H9 (cell line): ENCODE measurements at regions not wholly inside any gene's neighbourhood (a gene's known extent, or its start where the extent isn't known, plus 50 kb on each side); places are given as distances from the start of the nearest gene placed in this dataset.

Source experiments
- DNase-seq: peaks from one replicate; pipeline ENCODE4 v3.0.0-alpha.2; 2017
- H2AFZ ChIP-seq: one replicate; pipeline ENCODE4 v1.6.1; 2013; ENCODE audit warnings: mild to moderate bottlenecking, low read length, control low read depth, moderate library complexity
- H2AK5ac ChIP-seq: 2 replicates; pipeline ENCODE4 v1.6.1; 2013; ENCODE audit warnings: low read length, control low read depth, mixed read lengths; ENCODE audit not compliant: insufficient read length
- H2BK120ac ChIP-seq: one replicate; pipeline ENCODE4 v1.6.1; 2013; ENCODE audit warnings: low read depth, mild to moderate bottlenecking, low read length, control low read depth, inconsistent platforms; ENCODE audit not compliant: poor library complexity, severe bottlenecking
- H2BK12ac ChIP-seq: 2 replicates; pipeline ENCODE4 v1.6.1; 2013; ENCODE audit warnings: low read length, control low read depth, mixed read lengths, low read depth; ENCODE audit not compliant: insufficient read length
- H2BK15ac ChIP-seq: 2 replicates; pipeline ENCODE4 v1.6.1; 2013; ENCODE audit warnings: low read depth, low read length, control low read depth
- H2BK20ac ChIP-seq: one replicate; pipeline ENCODE4 v1.6.1; 2013; ENCODE audit warnings: low read depth, mild to moderate bottlenecking, low read length, control low read depth, inconsistent platforms; ENCODE audit not compliant: poor library complexity, severe bottlenecking
- H2BK5ac ChIP-seq: 2 replicates; pipeline ENCODE4 v1.6.1; 2013; ENCODE audit warnings: low read length, control low read depth, mixed read lengths; ENCODE audit not compliant: insufficient read length
- H3K14ac ChIP-seq: 2 replicates; pipeline ENCODE4 v1.6.1; 2013; ENCODE audit warnings: low read length, control low read depth; ENCODE audit not compliant: insufficient read depth
- H3K18ac ChIP-seq: 2 replicates; pipeline ENCODE4 v1.6.1; 2013; ENCODE audit warnings: low read depth, mild to moderate bottlenecking, mixed read lengths, low read length, control low read depth; ENCODE audit not compliant: insufficient read length
- H3K23ac ChIP-seq: 2 replicates; pipeline ENCODE4 v1.6.1; 2013; ENCODE audit warnings: low read length, control low read depth, mixed read lengths, low read depth; ENCODE audit not compliant: insufficient read length
- H3K23me2 ChIP-seq: 2 replicates; pipeline ENCODE4 v1.6.1; 2013; ENCODE audit warnings: low read depth, mild to moderate bottlenecking, mixed read lengths, low read length, control low read depth; ENCODE audit not compliant: insufficient read length, poor library complexity, severe bottlenecking
- H3K27ac ChIP-seq: 2 replicates; pipeline ENCODE4 v1.5.1; 2013; ENCODE audit warnings: low read length, control low read depth, mixed read lengths, low read depth; ENCODE audit not compliant: insufficient read length
- H3K27me3 ChIP-seq: 2 replicates; pipeline ENCODE4 v1.6.1; 2013; ENCODE audit warnings: low read length, control low read depth, inconsistent platforms; ENCODE audit not compliant: insufficient read depth
- H3K4ac ChIP-seq: 2 replicates; pipeline ENCODE4 v1.6.1; 2013; ENCODE audit warnings: low read depth, mild to moderate bottlenecking, control low read depth, inconsistent platforms, low read length, moderate library complexity
- H3K4me1 ChIP-seq: 2 replicates; pipeline ENCODE4 v1.6.1; 2013; ENCODE audit warnings: low read length, control low read depth, inconsistent platforms; ENCODE audit not compliant: insufficient read depth
- H3K4me2 ChIP-seq: 2 replicates; pipeline ENCODE4 v1.6.1; 2013; ENCODE audit warnings: low read length, control low read depth, mixed read lengths; ENCODE audit not compliant: insufficient read length, insufficient read depth
- H3K56ac ChIP-seq: 2 replicates; pipeline ENCODE4 v1.6.1; 2013; ENCODE audit warnings: low read depth, mild to moderate bottlenecking, mixed read lengths, low read length, control low read depth; ENCODE audit not compliant: insufficient read length
- H3K79me1 ChIP-seq: 2 replicates; pipeline ENCODE4 v1.6.1; 2013; ENCODE audit warnings: low read depth, mild to moderate bottlenecking, moderate library complexity, low read length, control low read depth, inconsistent platforms; ENCODE audit not compliant: insufficient read depth, poor library complexity, severe bottlenecking
- H3K79me2 ChIP-seq: 2 replicates; pipeline ENCODE4 v1.6.1; 2013; ENCODE audit warnings: low read length, control low read depth, inconsistent platforms; ENCODE audit not compliant: insufficient read depth
- H3K9ac ChIP-seq: 2 replicates; pipeline ENCODE4 v1.6.1; 2013; ENCODE audit warnings: low read length, control low read depth, mixed read lengths; ENCODE audit not compliant: insufficient read length; ENCODE audit errors: extremely low read depth
- H3K9me3 ChIP-seq: one replicate; pipeline ENCODE4 v1.6.1; 2013; ENCODE audit warnings: low read depth, low read length, inconsistent platforms; ENCODE audit not compliant: control insufficient read depth
- H3T11ph ChIP-seq: one replicate; pipeline ENCODE4 v1.6.1; 2013; ENCODE audit warnings: mild to moderate bottlenecking, low read length, control low read depth, inconsistent platforms
- H4K20me1 ChIP-seq: one replicate; pipeline ENCODE4 v1.6.1; 2013; ENCODE audit not compliant: control insufficient read depth, insufficient read length, insufficient read depth
- H4K5ac ChIP-seq: 2 replicates; pipeline ENCODE4 v1.6.1; 2013; ENCODE audit warnings: low read depth, mild to moderate bottlenecking, mixed read lengths, low read length, control low read depth; ENCODE audit not compliant: insufficient read length
- H4K8ac ChIP-seq: replicated peaks from 2 replicates; pipeline ENCODE4 v1.6.1; 2013; ENCODE audit warnings: low read length, control low read depth, mixed read lengths, low read depth; ENCODE audit not compliant: insufficient read length
- H4K91ac ChIP-seq: 2 replicates; pipeline ENCODE4 v1.6.1; 2013; ENCODE audit warnings: low read depth, mild to moderate bottlenecking, moderate library complexity, mixed read lengths, low read length, control low read depth; ENCODE audit not compliant: insufficient read length
- H3K27ac Mint-ChIP-seq, 3 experiments: 2 replicates in 2 of 3; 3 replicates in 1 of 3; pipeline ENCODE4 v1.8.0; 2020 to 2021; ENCODE audit warnings: mixed read lengths in 3 of 3, mild to moderate bottlenecking in 1 of 3, moderate library complexity in 1 of 3
- H3K27me3 Mint-ChIP-seq: 2 replicates; pipeline ENCODE4 v1.8.0; 2021; ENCODE audit warnings: low read depth, mild to moderate bottlenecking, moderate library complexity, mixed read lengths
- H3K36me3 Mint-ChIP-seq, 3 experiments: 2 replicates in 2 of 3; 3 replicates in 1 of 3; pipeline ENCODE4 v1.8.0; 2020 to 2021; ENCODE audit warnings: low read depth in 3 of 3, mixed read lengths in 3 of 3; ENCODE audit not compliant: insufficient read depth in 1 of 3
- H3K4me1 Mint-ChIP-seq, 2 experiments: 2 replicates each; pipeline ENCODE4 v1.8.0; 2020; ENCODE audit warnings: mixed read lengths in 2 of 2
- H3K4me3 Mint-ChIP-seq, 2 experiments: 2 replicates in 1 of 2; 3 replicates in 1 of 2; pipeline ENCODE4 v1.8.0; 2020 to 2021; ENCODE audit warnings: mild to moderate bottlenecking in 2 of 2, mixed read lengths in 2 of 2, moderate library complexity in 1 of 2
- H3K9me3 Mint-ChIP-seq, 2 experiments: 2 replicates in 1 of 2; 3 replicates in 1 of 2; pipeline ENCODE4 v1.8.0; 2020; ENCODE audit warnings: mild to moderate bottlenecking in 2 of 2, mixed read lengths in 2 of 2, moderate library complexity in 1 of 2
- CTCF ChIP-seq: fragments of 200-600 bp; sonication (generic); conservative IDR thresholded peaks from 3 replicates; pipeline ENCODE4 v1.8.0; 2021; ENCODE audit warnings: antibody characterized with exemption, mild to moderate bottlenecking
- WGBS: extraction: QIAGEN DNeasy Blood & Tissue Kit; methylation state at CpG from one replicate; pipeline ENCODE4 v1.1.7; 2013; ENCODE audit warnings: missing lambda C conversion rate, low lambda C conversion rate, mixed read lengths; ENCODE audit not compliant: insufficient read length; ENCODE audit errors: extremely low coverage; 5-methylcytosine and 5-hydroxymethylcytosine counted together

GRCh38 chr2:11889854-11890253 is 143.4 kb downstream of the LPIN1 start:
- no peak overlapping the region for H2BK12ac ChIP-seq
- Mint-ChIP-seq H3K9me3 (peaks cover 34 to 37% of the 10 kb centered on the region in 2 experiments), H3K27ac (no peak overlapping the region), H3K36me3 (peaks cover 13 to 25% (median 14%) of the 10 kb centered on the region in 3 experiments), H3K4me1 (peaks cover 0 to 2% of the 10 kb centered on the region in 2 experiments; a peak in 1 of 4 replicates), H3K4me3 (no peak overlapping the region), H3K27me3 (peaks cover 3% of the 10 kb centered on the region)
- H2AFZ ChIP-seq = no peak overlapping the region
- no peak overlapping the region for H2BK120ac ChIP-seq
- WGBS = no CpG with 5 or more reads among the region's 1 CpG
- H3K18ac ChIP-seq = no peak overlapping the region
- H4K5ac ChIP-seq = no peak overlapping the region
- H4K91ac ChIP-seq = no peak overlapping the region
- no peak overlapping the region for H3K56ac ChIP-seq
- no peaks in the 10 kb centered on the region for H3K9me3 ChIP-seq
- H3K23me2 ChIP-seq = no peaks in the 10 kb centered on the region
- no peak overlapping the region for H3K9ac ChIP-seq
- H2BK15ac ChIP-seq = no peak overlapping the region
- no peak overlapping the region for H3K14ac ChIP-seq
- H3K27me3 ChIP-seq = no peaks in the 10 kb centered on the region
- no peak overlapping the region for H2BK20ac ChIP-seq
- no peaks in the 10 kb centered on the region for H4K20me1 ChIP-seq
- H3K4me1 ChIP-seq = no peaks in the 10 kb centered on the region; the same call in 1 of the 2 replicates
- no peak overlapping the region for H2AK5ac ChIP-seq
- H3K79me1 ChIP-seq = no peaks in the 10 kb centered on the region
- TF ChIP-seq CTCF = no peak
- no peak overlapping the region for H2BK5ac ChIP-seq
- H3T11ph ChIP-seq = no peak overlapping the region
- no peak overlapping the region for H3K23ac ChIP-seq
- no peak overlapping the region for H3K4ac ChIP-seq
- H3K27ac ChIP-seq = no peak overlapping the region
- no peaks in the 10 kb centered on the region for H3K79me2 ChIP-seq
- H3K4me2 ChIP-seq = no peak overlapping the region
- DNase-seq = no peak
- H4K8ac ChIP-seq = no peak overlapping the region
